Breast epithelium (tissue), 4 donors: ENCODE measurements at regions not wholly inside any gene's neighbourhood (a gene's known extent, or its start where the extent isn't known, plus 50 kb on each side); places are given as distances from the start of the nearest gene placed in this dataset.

Source experiments
- DNase-seq, 2 donors: peaks; one replicate each; pipeline ENCODE4 v3.0.0-alpha.2; 2019; ENCODE audit warnings: low spot score in 2 of 2
- H3K27ac ChIP-seq, 2 donors: fragments of 200-600 bp; sonication (generic) in 1 of 2; one replicate each; pipeline ENCODE4 v1.5.1; 2016 to 2019; ENCODE audit warnings: mild to moderate bottlenecking in 1 of 2
- H3K27me3 ChIP-seq, 2 donors: fragments of 200-600 bp; sonication (generic) in 1 of 2; one replicate each; pipeline versions ENCODE4 v1.5.1 to v1.6.0; 2017 to 2019; ENCODE audit warnings: control low read depth in 1 of 2, mild to moderate bottlenecking in 1 of 2
- H3K36me3 ChIP-seq: fragments of 200-600 bp; one replicate; pipeline ENCODE4 v1.5.1; 2019
- H3K4me1 ChIP-seq, 2 donors: fragments of 200-600 bp; sonication (generic); one replicate each; pipeline ENCODE4 v1.5.1; 2016 to 2019; ENCODE audit warnings: control low read depth in 1 of 2
- H3K4me3 ChIP-seq, 3 donors: fragments of 200-600 bp; sonication (generic); 1 replicate in 2 of 3; 2 replicates in 1 of 3; pipeline ENCODE4 v1.5.1; 2016 to 2019; ENCODE audit warnings: mild to moderate bottlenecking in 3 of 3, moderate library complexity in 2 of 3
- H3K9me3 ChIP-seq, 2 donors: fragments of 200-600 bp; sonication (generic) in 1 of 2; one replicate each; pipeline ENCODE4 v1.5.1; 2016 to 2019; ENCODE audit warnings: control low read depth in 1 of 2
- POLR2A ChIP-seq: fragments of 450-650 bp; IDR thresholded peaks from one replicate; pipeline ENCODE4 v1.6.1; 2016; ENCODE audit warnings: antibody characterized with exemption, mild to moderate bottlenecking, moderate library complexity
- POLR2AphosphoS5 ChIP-seq, 3 donors: sonication (generic); formaldehyde crosslinking; IDR thresholded peaks; one replicate each; pipeline ENCODE4 v1.6.1; 2017; ENCODE audit warnings: antibody characterized with exemption in 3 of 3
- intact Hi-C: fragments of 100-400 bp; cut with DNase I; formaldehyde crosslinking; loops from one replicate; pipeline ENCODE4 v1.15.1; 2023; ENCODE audit warnings: low total_unique reads
- TF ChIP-seq, protein P1 (sequence below), 3 donors: fragments of 450-650 bp; IDR thresholded peaks; one replicate each; pipeline ENCODE4 v1.5.1; 2016 to 2017; ENCODE audit warnings: antibody characterized with exemption in 3 of 3, mild to moderate bottlenecking in 3 of 3, moderate library complexity in 3 of 3

- H3K27ac ChIP-seq: no peak overlapping the region
- intact Hi-C loops: no loop called here
- H3K9me3 ChIP-seq: no peaks in the 10 kb centered on the region
- H3K36me3 ChIP-seq: no peaks in the 10 kb centered on the region
- no peaks in the 10 kb centered on the region for H3K4me1 ChIP-seq
- no peak for TF ChIP-seq POLR2AphosphoS5 (IDR thresholded peaks at IDR 0.05)
- TF ChIP-seq, protein P1, sequence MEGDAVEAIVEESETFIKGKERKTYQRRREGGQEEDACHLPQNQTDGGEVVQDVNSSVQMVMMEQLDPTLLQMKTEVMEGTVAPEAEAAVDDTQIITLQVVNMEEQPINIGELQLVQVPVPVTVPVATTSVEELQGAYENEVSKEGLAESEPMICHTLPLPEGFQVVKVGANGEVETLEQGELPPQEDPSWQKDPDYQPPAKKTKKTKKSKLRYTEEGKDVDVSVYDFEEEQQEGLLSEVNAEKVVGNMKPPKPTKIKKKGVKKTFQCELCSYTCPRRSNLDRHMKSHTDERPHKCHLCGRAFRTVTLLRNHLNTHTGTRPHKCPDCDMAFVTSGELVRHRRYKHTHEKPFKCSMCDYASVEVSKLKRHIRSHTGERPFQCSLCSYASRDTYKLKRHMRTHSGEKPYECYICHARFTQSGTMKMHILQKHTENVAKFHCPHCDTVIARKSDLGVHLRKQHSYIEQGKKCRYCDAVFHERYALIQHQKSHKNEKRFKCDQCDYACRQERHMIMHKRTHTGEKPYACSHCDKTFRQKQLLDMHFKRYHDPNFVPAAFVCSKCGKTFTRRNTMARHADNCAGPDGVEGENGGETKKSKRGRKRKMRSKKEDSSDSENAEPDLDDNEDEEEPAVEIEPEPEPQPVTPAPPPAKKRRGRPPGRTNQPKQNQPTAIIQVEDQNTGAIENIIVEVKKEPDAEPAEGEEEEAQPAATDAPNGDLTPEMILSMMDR (IDR thresholded peaks at IDR 0.05): no peak
- TF ChIP-seq POLR2A: no peak
- no peaks in the 10 kb centered on the region for H3K27me3 ChIP-seq
- H3K4me3 ChIP-seq: no peak overlapping the region
- DNase-seq: no peak
Observed at GRCh38 chr10:43929122-43929521, 280.4 kb upstream of the ZNF32 start.

- Histone ChIP-seq H3K27ac (no peak overlapping the region), H3K36me3 (no peaks in the 10 kb centered on the region), H3K4me1 (no peaks in the 10 kb centered on the region), H3K4me3 (no peak overlapping the region), H3K9me3 (no peaks in the 10 kb centered on the region), H3K27me3 (no peaks in the 10 kb centered on the region)
- intact Hi-C loops: no loop called here
- no peak for DNase-seq
- no peak for TF ChIP-seq POLR2A
- no peak for TF ChIP-seq POLR2AphosphoS5 (IDR thresholded peaks at IDR 0.05)
- TF ChIP-seq, protein P1 (IDR thresholded peaks at IDR 0.05): no peak
Observed at GRCh38 chr10:43928425-43928968, 279.8 kb upstream of the ZNF32 start.

- no peaks in the 10 kb centered on the region for H3K9me3 ChIP-seq
- no peaks in the 10 kb centered on the region for H3K27me3 ChIP-seq
- TF ChIP-seq POLR2A: no peak
- intact Hi-C loops: no loop called here
- H3K4me1 ChIP-seq: no peaks in the 10 kb centered on the region
- no peak for DNase-seq
- no peaks in the 10 kb centered on the region for H3K36me3 ChIP-seq
- no peak overlapping the region for H3K27ac ChIP-seq
- H3K4me3 ChIP-seq: no peak overlapping the region
Observed at GRCh38 chr10:43926875-43927406, 278.3 kb upstream of the ZNF32 start.

DNA sequence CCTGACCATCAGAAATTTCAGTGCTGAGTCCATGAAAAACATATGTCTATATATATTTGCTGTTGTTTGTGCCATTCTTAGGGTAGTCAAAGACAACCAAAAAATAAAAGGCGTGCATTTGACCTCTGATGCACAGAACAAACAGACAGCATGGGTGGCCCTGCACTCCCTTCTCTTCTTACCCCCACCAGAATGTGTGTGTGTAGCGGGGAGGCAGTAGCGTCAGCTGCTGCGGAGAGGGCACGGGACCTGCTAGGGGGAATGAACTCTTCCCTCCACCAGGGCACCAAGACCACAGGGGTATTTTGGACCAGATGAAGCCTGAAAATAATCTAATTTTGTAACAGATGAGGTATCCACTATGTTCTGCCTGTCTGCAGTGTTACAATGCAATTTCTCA is 277.7 kb upstream of the ZNF32 start:
- H3K4me3 ChIP-seq: no peak overlapping the region
- no peaks in the 10 kb centered on the region for H3K27me3 ChIP-seq
- H3K27ac ChIP-seq: no peak overlapping the region
- H3K9me3 ChIP-seq: no peaks in the 10 kb centered on the region
- intact Hi-C loops: no loop called here
- H3K4me1 ChIP-seq: no peaks in the 10 kb centered on the region
- no peaks in the 10 kb centered on the region for H3K36me3 ChIP-seq
- DNase-seq: no peak
- no peak for TF ChIP-seq POLR2AphosphoS5 (IDR thresholded peaks at IDR 0.05)
- TF ChIP-seq, protein P1 (IDR thresholded peaks at IDR 0.05): no peak

- Histone ChIP-seq H3K27ac (no peak overlapping the region), H3K9me3 (no peaks in the 10 kb centered on the region), H3K27me3 (no peaks in the 10 kb centered on the region), H3K4me1 (no peaks in the 10 kb centered on the region), H3K36me3 (no peaks in the 10 kb centered on the region), H3K4me3 (no peak overlapping the region)
- intact Hi-C loops: no loop called here
- DNase-seq: no peak
- TF ChIP-seq, protein P1 (IDR thresholded peaks at IDR 0.05): no peak
- TF ChIP-seq POLR2A: no peak
- TF ChIP-seq POLR2AphosphoS5 (IDR thresholded peaks at IDR 0.05): no peak
Observed at GRCh38 chr10:43925793-43926192, 277.1 kb upstream of the ZNF32 start.

DNA sequence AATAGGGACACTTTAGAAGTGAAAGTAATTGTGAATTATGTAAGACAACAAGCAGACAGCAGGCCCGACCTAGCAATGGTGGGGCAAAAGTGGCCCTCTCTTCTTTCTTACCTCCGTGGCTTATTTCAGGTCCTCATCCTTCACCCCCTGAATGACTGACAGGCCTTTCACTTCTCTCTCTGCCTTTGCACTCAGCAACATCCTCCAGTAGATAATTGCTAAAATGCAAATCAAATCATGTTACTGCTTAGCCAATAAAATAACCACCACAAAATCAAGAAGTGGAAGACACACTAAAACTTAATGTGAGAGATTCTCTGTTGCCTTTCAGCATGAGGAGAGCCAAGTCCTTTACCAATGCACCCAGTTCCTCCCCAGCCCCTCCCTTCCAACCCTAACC is 274.6 kb upstream of the ZNF32 start:
- intact Hi-C loops: no loop called here
- no peak for DNase-seq
- Histone ChIP-seq H3K4me1 (no peaks in the 10 kb centered on the region), H3K9me3 (no peaks in the 10 kb centered on the region), H3K27me3 (no peaks in the 10 kb centered on the region), H3K27ac (no peak overlapping the region), H3K4me3 (no peak overlapping the region), H3K36me3 (no peaks in the 10 kb centered on the region)
- TF ChIP-seq POLR2AphosphoS5 (IDR thresholded peaks at IDR 0.05): no peak
- TF ChIP-seq, protein P1 (IDR thresholded peaks at IDR 0.05): no peak
- TF ChIP-seq POLR2A: no peak
